ENCODE measurements at regions not wholly inside any gene's neighbourhood (a gene's known extent, or its start where the extent isn't known, plus 50 kb on each side); places are given as distances from the start of the nearest gene placed in this dataset.

GRCh38 chr2:198456418-198456817 is 652.0 kb downstream of the PLCL1 start:
- Histone ChIP-seq H3K4me3 (ENCODE audit: control insufficient read depth in 2 of 3, extremely low read depth in 1 of 3, insufficient read depth in 2 of 3, low read depth in 1 of 3, low read length in 3 of 3) (no peak overlapping the region), H3K9me1 (ENCODE audit: control insufficient read depth, extremely low read depth, insufficient read depth, low read length) (no peaks in the 10 kb centered on the region), H3K4me2 (ENCODE audit: control insufficient read depth, extremely low read depth, insufficient read depth, low read depth, low read length) (no peak overlapping the region), H3K27ac (ENCODE audit: control insufficient read depth, insufficient read depth, low read length) (no peak overlapping the region), H4K20me1 (ENCODE audit: control insufficient read depth, extremely low read depth, insufficient read depth, low read length) (no peaks in the 10 kb centered on the region), H2AFZ (ENCODE audit: control insufficient read depth, low read length) (no peak overlapping the region), H3K9me3 (ENCODE audit: control insufficient read depth, low read depth, low read length) (no peaks in the 10 kb centered on the region), H3K79me2 (ENCODE audit: control insufficient read depth, insufficient read depth, low read length) (no peaks in the 10 kb centered on the region), H3K27me3 (ENCODE audit: control insufficient read depth, extremely low read depth, insufficient read depth, low read length) (no peaks in the 10 kb centered on the region), H3K4me1 (ENCODE audit: control insufficient read depth, extremely low read depth, insufficient read depth, low read length) (no peaks in the 10 kb centered on the region), H3K36me3 (ENCODE audit: control insufficient read depth in 2 of 2, extremely low read depth in 1 of 2, insufficient read depth in 2 of 2, low read length in 2 of 2) (no peaks in the 10 kb centered on the region), H3K9ac (ENCODE audit: control insufficient read depth, extremely low read depth, insufficient read depth, low read length) (no peak overlapping the region)
- DNase-seq (ENCODE audit: low read depth, low spot score) (no peak), FAIRE-seq (no peak)
- dilution Hi-C loops (cut with MboI; ENCODE audit: extremely low pct_ligation_motif_present, low sequenced_read_pairs), result no loop called here
- TF ChIP-seq EZH2 (IDR thresholded peaks at IDR 0.05; ENCODE audit: low read length) (no peak), CTCF (optimal IDR thresholded peaks at IDR 0.05 in 1 of 3, IDR thresholded peaks at IDR 0.05 in 1 of 3, conservative IDR thresholded peaks at IDR 0.05 in 1 of 3; ENCODE audit: extremely low read depth in 1 of 3, insufficient read depth in 2 of 3, low read length in 3 of 3) (no peak)

GRCh38 chr2:198453866-198454265 is 649.5 kb downstream of the PLCL1 start:
- dilution Hi-C loops (cut with MboI; ENCODE audit: extremely low pct_ligation_motif_present, low sequenced_read_pairs), result no loop called here
- no peaks in the 10 kb centered on the region for H3K27me3 ChIP-seq (ENCODE audit: control insufficient read depth, extremely low read depth, insufficient read depth, low read length)
- H3K9me3 ChIP-seq (ENCODE audit: control insufficient read depth, low read depth, low read length), result no peaks in the 10 kb centered on the region
- H4K20me1 ChIP-seq (ENCODE audit: control insufficient read depth, extremely low read depth, insufficient read depth, low read length), result no peaks in the 10 kb centered on the region
- no peak overlapping the region for H3K27ac ChIP-seq (ENCODE audit: control insufficient read depth, insufficient read depth, low read length)
- H3K4me2 ChIP-seq (ENCODE audit: control insufficient read depth, extremely low read depth, insufficient read depth, low read depth, low read length), result no peak overlapping the region
- FAIRE-seq, result no peak
- no peaks in the 10 kb centered on the region for H3K9me1 ChIP-seq (ENCODE audit: control insufficient read depth, extremely low read depth, insufficient read depth, low read length)
- no peaks in the 10 kb centered on the region for H3K36me3 ChIP-seq (ENCODE audit: control insufficient read depth in 2 of 2, extremely low read depth in 1 of 2, insufficient read depth in 2 of 2, low read length in 2 of 2)
- no peak for DNase-seq (ENCODE audit: low read depth, low spot score)
- no peak overlapping the region for H3K4me3 ChIP-seq (ENCODE audit: control insufficient read depth in 2 of 3, extremely low read depth in 1 of 3, insufficient read depth in 2 of 3, low read depth in 1 of 3, low read length in 3 of 3)
- TF ChIP-seq CTCF (optimal IDR thresholded peaks at IDR 0.05 in 1 of 3, IDR thresholded peaks at IDR 0.05 in 1 of 3, conservative IDR thresholded peaks at IDR 0.05 in 1 of 3; ENCODE audit: extremely low read depth in 1 of 3, insufficient read depth in 2 of 3, low read length in 3 of 3), result no peak
- no peak for TF ChIP-seq EZH2 (IDR thresholded peaks at IDR 0.05; ENCODE audit: low read length)
- peaks cover 3% of the 10 kb centered on the region for H3K4me1 ChIP-seq (ENCODE audit: control insufficient read depth, extremely low read depth, insufficient read depth, low read length)
- H3K9ac ChIP-seq (ENCODE audit: control insufficient read depth, extremely low read depth, insufficient read depth, low read length), result no peak overlapping the region
- no peaks in the 10 kb centered on the region for H3K79me2 ChIP-seq (ENCODE audit: control insufficient read depth, insufficient read depth, low read length)
- H2AFZ ChIP-seq (ENCODE audit: control insufficient read depth, low read length), result no peak overlapping the region

Data from keratinocyte (primary cell).